H1 (cell line): ENCODE measurements at regions not wholly inside any gene's neighbourhood (a gene's known extent, or its start where the extent isn't known, plus 50 kb on each side); places are given as distances from the start of the nearest gene placed in this dataset.

Experiments
- BACH1 ChIP-seq: IDR thresholded peaks from 2 replicates; pipeline ENCODE4 v1.6.1; 2012; ENCODE audit warnings: low read length, improper control_type of control experiment
- CHD1 ChIP-seq: IDR thresholded peaks from 2 replicates; pipeline ENCODE4 v1.6.1; 2012; ENCODE audit warnings: low read depth, low read length, improper control_type of control experiment
- EP300 ChIP-seq, 2 experiments: IDR thresholded peaks; 1 replicate in 1 of 2; 2 replicates in 1 of 2; pipeline ENCODE4 v1.6.1; 2011 to 2012; ENCODE audit warnings: low read depth in 2 of 2, low read length in 2 of 2, mild to moderate bottlenecking in 2 of 2, borderline replicate concordance in 1 of 2, inconsistent platforms in 1 of 2, moderate library complexity in 1 of 2
- KDM1A ChIP-seq: fragments of 200-600, 300-600 bp; sonication (generic); IDR thresholded peaks from 2 replicates; pipeline ENCODE4 v1.7.1; 2016; ENCODE audit warnings: mild to moderate bottlenecking, low read length, borderline replicate concordance
- KDM4A ChIP-seq: IDR thresholded peaks from one replicate; pipeline ENCODE4 v1.7.1; 2012; ENCODE audit warnings: low read depth, mild to moderate bottlenecking, moderate library complexity, low read length, inconsistent platforms; ENCODE audit not compliant: severe bottlenecking
- POLR2A ChIP-seq, 2 experiments: IDR thresholded peaks; 1 replicate in 1 of 2; 2 replicates in 1 of 2; pipeline ENCODE4 v1.6.1; 2011; ENCODE audit warnings: low read depth in 2 of 2, low read length in 2 of 2, mild to moderate bottlenecking in 2 of 2; ENCODE audit errors: control extremely low read depth in 1 of 2
- POLR2AphosphoS5 ChIP-seq: IDR thresholded peaks from 2 replicates; pipeline ENCODE4 v1.6.1; 2011; ENCODE audit warnings: low read depth, low read length
- RFX5 ChIP-seq: IDR thresholded peaks from 2 replicates; pipeline ENCODE4 v1.6.1; 2011; ENCODE audit warnings: low read depth, low read length, improper control_type of control experiment, borderline replicate concordance
- SRF ChIP-seq: IDR thresholded peaks from 2 replicates; pipeline ENCODE4 v1.6.1; 2011; ENCODE audit warnings: mild to moderate bottlenecking, low read depth, low read length, moderate library complexity
- TF ChIP-seq, protein P1 (sequence below): IDR thresholded peaks from 2 replicates; pipeline ENCODE4 v1.6.1; 2012; ENCODE audit warnings: inconsistent platforms
- TF ChIP-seq, protein P2 (sequence below), 3 experiments: IDR thresholded peaks; 1 replicate in 2 of 3; 2 replicates in 1 of 3; pipeline versions ENCODE4 v1.5.1 to v1.6.1; 2011; ENCODE audit warnings: low read length in 3 of 3, mild to moderate bottlenecking in 3 of 3, inconsistent platforms in 2 of 3, low read depth in 1 of 3, moderate library complexity in 1 of 3; ENCODE audit not compliant: insufficient read depth in 1 of 3; ENCODE audit errors: control extremely low read depth in 1 of 3

DNA sequence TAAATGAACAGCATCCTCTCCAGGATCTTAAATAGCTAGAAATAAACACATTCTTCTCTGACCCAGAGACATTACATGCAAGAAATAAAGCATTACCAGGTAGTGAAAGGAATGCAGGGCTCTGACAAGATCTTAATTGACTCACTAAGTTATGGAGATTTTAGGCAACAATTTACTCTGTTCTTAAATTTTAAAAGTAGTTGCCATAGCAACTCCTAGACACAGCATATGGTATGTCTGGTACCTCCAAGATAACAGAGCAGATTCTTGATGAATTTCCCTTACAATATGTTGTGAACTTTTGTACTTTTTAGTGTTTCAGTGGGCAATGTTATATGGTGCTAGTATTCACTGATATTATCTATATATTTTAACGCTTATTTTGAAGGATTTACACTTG lies 76.7 kb upstream of the G2E3 start:
- TF ChIP-seq, protein P1, sequence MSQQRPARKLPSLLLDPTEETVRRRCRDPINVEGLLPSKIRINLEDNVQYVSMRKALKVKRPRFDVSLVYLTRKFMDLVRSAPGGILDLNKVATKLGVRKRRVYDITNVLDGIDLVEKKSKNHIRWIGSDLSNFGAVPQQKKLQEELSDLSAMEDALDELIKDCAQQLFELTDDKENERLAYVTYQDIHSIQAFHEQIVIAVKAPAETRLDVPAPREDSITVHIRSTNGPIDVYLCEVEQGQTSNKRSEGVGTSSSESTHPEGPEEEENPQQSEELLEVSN = no peak
- no peak for TF ChIP-seq KDM4A
- TF ChIP-seq, protein P2, sequence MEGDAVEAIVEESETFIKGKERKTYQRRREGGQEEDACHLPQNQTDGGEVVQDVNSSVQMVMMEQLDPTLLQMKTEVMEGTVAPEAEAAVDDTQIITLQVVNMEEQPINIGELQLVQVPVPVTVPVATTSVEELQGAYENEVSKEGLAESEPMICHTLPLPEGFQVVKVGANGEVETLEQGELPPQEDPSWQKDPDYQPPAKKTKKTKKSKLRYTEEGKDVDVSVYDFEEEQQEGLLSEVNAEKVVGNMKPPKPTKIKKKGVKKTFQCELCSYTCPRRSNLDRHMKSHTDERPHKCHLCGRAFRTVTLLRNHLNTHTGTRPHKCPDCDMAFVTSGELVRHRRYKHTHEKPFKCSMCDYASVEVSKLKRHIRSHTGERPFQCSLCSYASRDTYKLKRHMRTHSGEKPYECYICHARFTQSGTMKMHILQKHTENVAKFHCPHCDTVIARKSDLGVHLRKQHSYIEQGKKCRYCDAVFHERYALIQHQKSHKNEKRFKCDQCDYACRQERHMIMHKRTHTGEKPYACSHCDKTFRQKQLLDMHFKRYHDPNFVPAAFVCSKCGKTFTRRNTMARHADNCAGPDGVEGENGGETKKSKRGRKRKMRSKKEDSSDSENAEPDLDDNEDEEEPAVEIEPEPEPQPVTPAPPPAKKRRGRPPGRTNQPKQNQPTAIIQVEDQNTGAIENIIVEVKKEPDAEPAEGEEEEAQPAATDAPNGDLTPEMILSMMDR (IDR thresholded peaks at IDR 0.05; ENCODE audit: control extremely low read depth in 1 of 3, insufficient read depth in 1 of 3, low read depth in 1 of 3, low read length in 3 of 3) = no peak
- TF ChIP-seq POLR2AphosphoS5 = no peak
- TF ChIP-seq RFX5 = no peak
- no peak for TF ChIP-seq EP300 (IDR thresholded peaks at IDR 0.05; ENCODE audit: borderline replicate concordance in 1 of 2, low read depth in 2 of 2, low read length in 2 of 2)
- TF ChIP-seq KDM1A = no peak
- TF ChIP-seq SRF = no peak
- TF ChIP-seq CHD1 = no peak
- no peak for TF ChIP-seq POLR2A (IDR thresholded peaks at IDR 0.05; ENCODE audit: control extremely low read depth in 1 of 2, low read depth in 2 of 2, low read length in 2 of 2)
- TF ChIP-seq BACH1 = no peak
